Endothelial cell of umbilical vein (primary cell): ENCODE measurements at regions not wholly inside any gene's neighbourhood (a gene's known extent, or its start where the extent isn't known, plus 50 kb on each side); places are given as distances from the start of the nearest gene placed in this dataset.

ENCODE experiments used
- BruUV-seq: library from RNA; stranded (reverse); fragments of 400-500 nt; replicated peaks from 2 replicates; lab custom pipeline; 2021; lab: Mats Ljungman, UMichigan
- CTCF ChIA-PET: fragments of 300-600, 350-600 bp; sonication (Branson Sonifier 250); formaldehyde crosslinking; loops from one replicate; lab custom pipeline; 2021; ENCODE audit warnings: antibody characterized with exemption, inconsistent platforms; lab: Charles Lee
- POLR2A ChIA-PET: fragments of 300-600, 350-600 bp; sonication (Branson Sonifier 250); formaldehyde crosslinking; loops from one replicate; lab custom pipeline; 2021; ENCODE audit warnings: antibody characterized with exemption, inconsistent platforms; lab: Charles Lee
- DNase-seq: peaks from one replicate; pipeline ENCODE4 v3.0.0-alpha.2; 2011; ENCODE audit warnings: low read depth, low spot score
- FAIRE-seq: peaks from 2 replicates; lab custom pipeline; 2011; peaks lifted over from hg19 to GRCh38; lab: Jason Lieb, UNC
- H2AFZ ChIP-seq: 2 replicates; pipeline ENCODE4 v1.6.0; 2012; ENCODE audit warnings: low read depth, low read length, control low read depth, inconsistent platforms
- H3K27ac ChIP-seq: 2 replicates; pipeline ENCODE4 v1.5.1; 2011; ENCODE audit warnings: low read depth, mild to moderate bottlenecking, control low read depth, low read length, moderate library complexity; ENCODE audit not compliant: insufficient read depth
- H3K27me3 ChIP-seq, 2 experiments: 2 replicates each; pipeline versions ENCODE4 v1.6.0 to v1.6.1; 2011; ENCODE audit warnings: low read length in 2 of 2, mixed read lengths in 1 of 2; ENCODE audit not compliant: control insufficient read depth in 2 of 2, insufficient read depth in 2 of 2
- H3K36me3 ChIP-seq, 2 experiments: 2 replicates in 1 of 2; 3 replicates in 1 of 2; pipeline ENCODE4 v1.5.1; 2011; ENCODE audit warnings: low read length in 2 of 2, mild to moderate bottlenecking in 1 of 2, moderate library complexity in 1 of 2; ENCODE audit not compliant: control insufficient read depth in 2 of 2, insufficient read depth in 2 of 2; ENCODE audit errors: extremely low read depth in 1 of 2
- H3K4me1 ChIP-seq: 3 replicates; pipeline ENCODE4 v1.5.1; 2011; ENCODE audit warnings: mild to moderate bottlenecking, low read length; ENCODE audit not compliant: control insufficient read depth, insufficient read depth; ENCODE audit errors: extremely low read depth
- H3K4me2 ChIP-seq: 2 replicates; pipeline ENCODE4 v1.6.1; 2011; ENCODE audit warnings: low read length, control low read depth, mixed read lengths; ENCODE audit not compliant: insufficient read depth
- H3K4me3 ChIP-seq, 3 experiments: fragments of 200-600 bp in 1 of 3; sonication (generic), shearing (Covaris generic) in 1 of 3; replicated peaks in 1 of 3; 2 replicates each; pipeline ENCODE4 v1.5.1; 2011 to 2016; ENCODE audit warnings: control low read depth in 3 of 3, low read length in 3 of 3, mild to moderate bottlenecking in 2 of 3, inconsistent platforms in 1 of 3, low read depth in 1 of 3, moderate library complexity in 1 of 3; ENCODE audit not compliant: insufficient read depth in 1 of 3
- H3K79me2 ChIP-seq: 2 replicates; pipeline ENCODE4 v1.6.0; 2012; ENCODE audit warnings: low read length, inconsistent platforms; ENCODE audit not compliant: control insufficient read depth, insufficient read depth
- H3K9ac ChIP-seq: replicated peaks from 2 replicates; pipeline ENCODE3; 2011; ENCODE audit warnings: low read length, control low read depth; ENCODE audit not compliant: insufficient read depth; ENCODE audit errors: extremely low read depth
- H3K9me1 ChIP-seq: replicated peaks from 3 replicates; pipeline ENCODE4 v1.6.0; 2011; ENCODE audit warnings: mild to moderate bottlenecking, low read length; ENCODE audit not compliant: control insufficient read depth, insufficient read depth; ENCODE audit errors: extremely low read depth
- H3K9me3 ChIP-seq: replicated peaks from 2 replicates; pipeline ENCODE4 v1.5.1; 2012; ENCODE audit warnings: low read length, inconsistent platforms; ENCODE audit not compliant: control insufficient read depth, insufficient read depth
- H4K20me1 ChIP-seq: replicated peaks from 2 replicates; pipeline ENCODE3; 2011; ENCODE audit warnings: mild to moderate bottlenecking, low read length; ENCODE audit not compliant: control insufficient read depth, insufficient read depth; ENCODE audit errors: extremely low read depth
- CTCF ChIP-seq, 2 donors: IDR thresholded peaks; 1 replicate in 1 of 2; 2 replicates in 1 of 2; pipeline ENCODE4 v1.5.1; 2011; ENCODE audit warnings: low read length in 2 of 2, mild to moderate bottlenecking in 2 of 2, moderate library complexity in 2 of 2, control low read depth in 1 of 2, inconsistent platforms in 1 of 2, low read depth in 1 of 2; ENCODE audit not compliant: insufficient read depth in 1 of 2; ENCODE audit errors: extremely low read depth in 1 of 2
- EZH2 ChIP-seq: IDR thresholded peaks from 2 replicates; pipeline ENCODE4 v1.6.1; 2012; ENCODE audit warnings: borderline replicate concordance, low read depth, mild to moderate bottlenecking, moderate library complexity, low read length, inconsistent platforms; ENCODE audit not compliant: severe bottlenecking
- FOS ChIP-seq: IDR thresholded peaks from 2 replicates; pipeline ENCODE4 v1.6.1; 2011; ENCODE audit warnings: mild to moderate bottlenecking, low read length, moderate library complexity, borderline replicate concordance; ENCODE audit not compliant: insufficient read depth
- GATA2 ChIP-seq: IDR thresholded peaks from 2 replicates; pipeline ENCODE4 v1.7.0; 2011; ENCODE audit warnings: low read depth, mild to moderate bottlenecking, moderate library complexity, mixed read lengths, low read length; ENCODE audit not compliant: insufficient read length, insufficient read depth
- JUN ChIP-seq: IDR thresholded peaks from 2 replicates; pipeline ENCODE4 v1.6.1; 2011; ENCODE audit warnings: borderline replicate concordance, low read depth; ENCODE audit not compliant: insufficient read length, insufficient read depth
- MAX ChIP-seq: IDR thresholded peaks from 2 replicates; pipeline ENCODE4 v1.6.1; 2011; ENCODE audit not compliant: insufficient read depth, insufficient read length
- MYC ChIP-seq: IDR thresholded peaks from one replicate; pipeline ENCODE4 v1.6.1; 2011; ENCODE audit warnings: mild to moderate bottlenecking, low read depth, low read length
- POLR2A ChIP-seq: IDR thresholded peaks from 2 replicates; pipeline ENCODE4 v1.6.1; 2012; ENCODE audit warnings: low read depth, mild to moderate bottlenecking, control low read depth, low read length
- POLR2AphosphoS5 ChIP-seq: IDR thresholded peaks from 2 replicates; pipeline ENCODE4 v1.6.1; 2012; ENCODE audit warnings: low read depth, mild to moderate bottlenecking, control low read depth, low read length, moderate library complexity; ENCODE audit not compliant: insufficient read depth
- dilution Hi-C: fragments of 300-500 bp; cut with MboI; formaldehyde crosslinking; loops from one replicate; pipeline ENCODE4 v1.15.0; 2019; ENCODE audit warnings: low sequenced_read_pairs; ENCODE audit not compliant: extremely low pct_ligation_motif_present
- intact Hi-C: fragments of 100-400 bp; cut with micrococcal nuclease; formaldehyde crosslinking; loops from one replicate; pipeline ENCODE4 v1.10.0; 2022

- H3K79me2 ChIP-seq = no peaks in the 10 kb centered on the region
- FAIRE-seq = no peak
- intact Hi-C loops (loop anchor here (10.0 kb wide), 1 partner anchor 1399 kb away; no protein-coding TSS in a partner anchor), dilution Hi-C loops (no loop called here)
- H3K9me3 ChIP-seq = no peaks in the 10 kb centered on the region
- H3K9ac ChIP-seq = no peak overlapping the region
- H3K36me3 ChIP-seq = no peaks in the 10 kb centered on the region
- no peak for DNase-seq
- H3K4me3 ChIP-seq = no peak overlapping the region
- BruUV-seq = no TSS peak
- no peak overlapping the region for H3K27ac ChIP-seq
- H4K20me1 ChIP-seq = no peaks in the 10 kb centered on the region
- no peak overlapping the region for H2AFZ ChIP-seq
- H3K4me1 ChIP-seq = no peaks in the 10 kb centered on the region
- H3K9me1 ChIP-seq = no peaks in the 10 kb centered on the region
- POLR2A ChIA-PET = no interaction called here
- CTCF ChIA-PET = interaction anchor here (1.7 kb wide), 1 partner anchor 11 kb away, joined by 6 read pairs; no protein-coding TSS in a partner anchor
- no peak overlapping the region for H3K4me2 ChIP-seq
- peak; percentile 8 for TF ChIP-seq JUN
- no peak for TF ChIP-seq CTCF (IDR thresholded peaks at IDR 0.05; ENCODE audit: extremely low read depth in 1 of 2, insufficient read depth in 1 of 2, low read depth in 1 of 2, low read length in 2 of 2)
- TF ChIP-seq FOS = no peak
- TF ChIP-seq POLR2A = no peak
- no peak for TF ChIP-seq MAX
- no peaks in the 10 kb centered on the region for H3K27me3 ChIP-seq
Observed at GRCh38 chr1:98493469-98493868, 168.1 kb upstream of the SNX7 start.

- intact Hi-C loops = loop anchor here (10.0 kb wide), 1 partner anchor 1395 kb away; no protein-coding TSS in a partner anchor
Observed at GRCh38 chr1:98490099-98490498, 171.4 kb upstream of the SNX7 start.

More at GRCh38 chr1:98490099-98490498, 171.4 kb upstream of the SNX7 start:
- TF ChIP-seq MYC (no peak), JUN (no peak), EZH2 (no peak), GATA2 (no peak), POLR2AphosphoS5 (no peak), MAX (no peak), FOS (no peak), POLR2A (no peak)
- DNase-seq = no peak
- Histone ChIP-seq H3K9ac (no peak overlapping the region), H3K9me3 (no peaks in the 10 kb centered on the region), H3K36me3 (no peaks in the 10 kb centered on the region), H3K9me1 (no peaks in the 10 kb centered on the region), H3K27me3 (no peaks in the 10 kb centered on the region), H3K27ac (no peak overlapping the region), H3K4me3 (no peak overlapping the region), H2AFZ (no peak overlapping the region), H3K4me2 (no peak overlapping the region), H3K79me2 (no peaks in the 10 kb centered on the region), H3K4me1 (no peaks in the 10 kb centered on the region), H4K20me1 (no peaks in the 10 kb centered on the region)
- POLR2A ChIA-PET = no interaction called here
- FAIRE-seq = no peak
- CTCF ChIA-PET = no interaction called here
- dilution Hi-C loops = no loop called here
- BruUV-seq = no TSS peak
